CD4-positive, alpha-beta T cell treated with Interleukin-21 for 1 hour (primary cell): ENCODE measurements at regions not wholly inside any gene's neighbourhood (a gene's known extent, or its start where the extent isn't known, plus 50 kb on each side); places are given as distances from the start of the nearest gene placed in this dataset.
"Not testable (repeated sequence)": the region's sequence is repeated elsewhere in the genome, so short reads cannot be mapped to it uniquely, and the experiment has no call there.

Experiments
- DNase-seq: peaks from one replicate; pipeline ENCODE4 v3.0.0-alpha.2; 2020

GRCh38 chr5:136453199-136453598 is 87.9 kb upstream of the TRPC7 start:
- DNase-seq, result no peak

GRCh38 chr5:136447576-136447975 is 82.2 kb upstream of the TRPC7 start:
- not testable (repeated sequence) for DNase-seq

- DNase-seq, result no peak
Observed at GRCh38 chr5:136446565-136446964, 81.2 kb upstream of the TRPC7 start.

GRCh38 chr5:136444099-136444498 is 78.8 kb upstream of the TRPC7 start:
- not testable (repeated sequence) for DNase-seq

GRCh38 chr5:136439367-136439766 is 74.0 kb upstream of the TRPC7 start:
- no peak for DNase-seq

- DNase-seq, result no peak
Observed at GRCh38 chr5:136435946-136436543, 70.7 kb upstream of the TRPC7 start.

- DNase-seq, result no peak
Observed at GRCh38 chr5:136434795-136435194, 69.5 kb upstream of the TRPC7 start.

- DNase-seq, result no peak
Observed at GRCh38 chr5:136432705-136433104, 67.4 kb upstream of the TRPC7 start.

- no peak for DNase-seq
Observed at GRCh38 chr5:136430081-136430480, 64.7 kb upstream of the TRPC7 start.

- no peak for DNase-seq
Observed at GRCh38 chr5:136427426-136427825, 62.1 kb upstream of the TRPC7 start.

GRCh38 chr5:136425921-136426320 is 60.6 kb upstream of the TRPC7 start:
- DNase-seq, result no peak

- DNase-seq, result peak; percentile 20
Observed at GRCh38 chr5:136424835-136425584, 59.7 kb upstream of the TRPC7 start.

- DNase-seq, result no peak
Observed at GRCh38 chr5:136423944-136424606, 58.7 kb upstream of the TRPC7 start.

GRCh38 chr5:136420168-136420898 is 55.0 kb upstream of the TRPC7 start:
- no peak for DNase-seq

GRCh38 chr5:136418301-136418700 is 53.0 kb upstream of the TRPC7 start:
- no peak for DNase-seq
